GM18508 (cell line): ENCODE measurements at regions not wholly inside any gene's neighbourhood (a gene's known extent, or its start where the extent isn't known, plus 50 kb on each side); places are given as distances from the start of the nearest gene placed in this dataset.

Experiments used
- ATAC-seq: cut with Tn5 transposase; IDR thresholded peaks from one replicate; pipeline ENCODE4 v1.9.1; 2021; ENCODE audit warnings: moderate number of reproducible peaks; ENCODE audit not compliant: insufficient read depth, unreplicated experiment

DNA sequence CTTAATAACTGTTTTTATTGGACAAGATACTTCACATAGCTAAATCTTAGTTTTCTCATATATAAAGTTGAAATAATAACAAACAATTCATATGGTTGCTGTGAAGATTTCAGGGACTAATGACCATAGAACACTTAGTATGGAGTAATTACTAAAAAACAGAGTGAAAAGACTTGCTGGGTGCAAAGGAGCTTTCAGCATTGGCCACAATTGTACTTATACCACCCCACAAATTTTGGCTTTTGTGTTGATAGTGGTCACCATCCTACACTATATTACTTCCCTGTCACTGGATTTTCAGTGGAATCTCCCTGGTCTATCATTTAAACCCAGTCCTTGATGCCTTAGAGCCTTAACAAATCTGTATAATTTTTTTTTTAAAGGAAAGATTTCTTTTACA is 398.6 kb upstream of the EPHA7 start:
- ATAC-seq = no peak

DNA sequence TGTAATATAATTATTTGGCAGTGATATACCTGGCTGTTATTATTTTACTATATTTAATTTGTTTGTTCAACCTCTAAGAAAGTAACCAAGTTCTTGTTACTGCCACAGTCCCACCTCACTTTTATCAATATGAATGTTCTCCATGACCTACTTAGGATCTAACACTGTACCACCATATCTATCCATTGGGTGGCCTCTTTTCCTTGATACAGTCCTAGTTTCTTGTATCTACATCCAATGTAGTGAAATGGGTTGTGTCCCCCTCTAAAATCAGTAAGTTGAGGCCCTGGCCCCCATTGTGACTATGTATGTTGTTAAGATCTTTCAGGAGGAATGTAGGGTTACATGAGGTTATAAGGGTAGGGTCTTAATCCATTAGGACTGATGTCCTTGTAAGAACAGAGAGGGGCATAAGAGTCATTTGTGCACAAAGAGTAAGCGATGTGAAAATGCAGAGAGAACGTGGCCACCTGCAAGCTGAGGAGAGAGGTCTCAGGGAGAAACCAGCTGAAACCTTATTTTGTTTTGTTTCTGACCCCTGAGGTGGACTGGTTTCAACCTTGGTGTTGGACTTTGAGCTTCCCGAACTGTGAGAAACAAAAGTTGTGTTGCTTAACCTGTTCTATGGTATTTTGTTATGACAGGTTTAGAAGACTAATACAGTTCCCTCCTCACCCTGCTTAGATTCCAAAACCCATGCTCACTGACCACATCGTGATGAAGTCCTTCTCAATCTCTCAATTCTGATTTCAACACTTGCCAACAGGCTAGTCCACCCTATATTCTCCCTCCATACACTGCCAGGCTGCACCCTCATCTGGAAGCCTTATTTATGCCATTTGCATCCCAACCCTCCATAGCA is 387.3 kb upstream of the EPHA7 start:
- no peak for ATAC-seq

GRCh38 chr6:93801101-93801847 is 381.9 kb upstream of the EPHA7 start:
- ATAC-seq = no peak

DNA sequence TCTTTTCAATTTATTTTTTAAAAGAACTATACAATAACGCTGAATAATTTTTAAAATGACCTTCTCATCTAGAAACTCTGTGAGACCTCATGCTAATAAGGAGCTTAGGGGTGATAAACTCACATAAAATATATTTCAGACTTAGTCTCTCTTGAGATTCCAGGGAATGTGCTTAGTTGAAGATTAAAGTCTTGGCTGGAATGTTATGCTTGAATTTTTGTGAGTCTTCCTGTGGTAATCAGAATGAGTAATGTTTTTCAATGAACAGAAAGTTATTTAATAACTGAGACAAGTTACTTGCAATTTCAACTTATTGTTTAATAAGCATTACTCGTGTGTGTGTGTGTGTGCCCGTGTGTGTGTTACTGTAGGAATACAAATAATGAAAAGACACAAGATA is 379.9 kb upstream of the EPHA7 start:
- ATAC-seq = no peak

DNA sequence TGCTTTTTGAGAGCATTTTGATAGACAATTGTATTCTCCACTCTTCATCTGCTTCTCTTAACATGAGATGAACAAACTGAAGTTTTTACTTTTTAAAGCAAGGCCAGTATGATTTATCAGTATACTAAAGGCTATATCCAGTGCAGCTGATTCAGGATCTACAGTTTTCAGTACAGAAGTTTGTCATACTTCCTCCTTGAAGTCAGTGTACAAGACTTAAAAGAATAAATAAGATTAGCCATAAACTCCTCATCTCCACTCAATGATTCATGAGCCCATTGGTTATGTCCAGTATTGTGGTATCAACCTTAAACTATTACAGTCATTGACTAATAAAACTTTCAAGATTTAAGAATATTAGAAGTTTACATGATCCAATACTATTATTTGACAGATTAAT is 374.8 kb upstream of the EPHA7 start:
- no peak for ATAC-seq

DNA sequence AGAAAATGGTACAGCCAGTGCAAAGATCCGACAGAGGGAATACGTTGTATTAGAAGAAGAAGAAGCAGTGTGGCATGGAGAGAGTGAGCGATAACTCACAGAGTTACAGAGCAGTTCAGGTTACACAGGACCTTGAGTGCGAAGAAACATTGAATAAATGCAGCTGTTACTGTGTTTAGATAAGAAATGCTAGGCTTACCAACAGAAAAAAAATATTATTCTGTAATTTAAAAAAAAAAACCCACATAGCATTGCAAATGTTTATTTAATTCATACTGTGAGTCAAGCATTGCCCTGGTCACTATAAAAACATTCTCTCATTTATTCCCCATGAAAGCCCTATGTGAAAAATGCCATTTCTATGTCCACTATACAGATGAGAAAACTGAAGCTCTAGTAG is 373.4 kb upstream of the EPHA7 start:
- ATAC-seq = no peak

DNA sequence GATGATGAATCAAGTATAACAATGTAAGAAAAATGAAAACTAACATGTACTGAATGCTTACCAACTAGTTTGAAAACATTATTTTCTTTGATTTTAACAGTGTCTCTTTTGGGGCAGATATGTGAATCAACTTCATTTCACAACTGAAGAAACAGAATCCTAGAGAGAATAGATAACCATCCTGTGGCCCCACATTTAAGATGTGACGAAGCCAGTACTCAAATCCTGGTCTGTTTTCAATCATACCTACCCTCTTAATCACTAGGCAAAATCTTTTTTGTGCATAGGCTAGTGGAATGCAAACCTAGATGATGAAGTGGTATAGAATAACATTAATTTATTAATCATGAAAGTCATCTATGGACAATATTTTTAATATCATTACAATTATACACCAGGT is 371.6 kb upstream of the EPHA7 start:
- no peak for ATAC-seq

DNA sequence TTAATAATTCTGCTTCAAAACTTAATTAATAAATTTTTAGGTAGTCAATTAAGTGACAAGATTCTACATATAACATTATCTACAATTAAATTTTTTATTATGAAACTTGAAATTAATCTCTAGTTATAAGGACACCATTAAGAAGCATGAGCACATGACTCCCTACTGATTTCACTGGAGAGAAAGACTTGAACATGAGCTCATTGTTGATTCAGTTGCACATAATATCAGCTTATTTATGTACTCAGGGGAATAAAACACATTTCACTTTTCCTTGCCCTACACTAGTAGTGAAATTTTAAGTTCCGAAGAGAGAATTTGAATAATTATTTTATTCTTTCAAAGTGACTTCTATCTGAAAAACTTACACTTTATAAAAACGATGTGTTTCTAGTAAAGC is 370.2 kb upstream of the EPHA7 start:
- ATAC-seq = no peak

DNA sequence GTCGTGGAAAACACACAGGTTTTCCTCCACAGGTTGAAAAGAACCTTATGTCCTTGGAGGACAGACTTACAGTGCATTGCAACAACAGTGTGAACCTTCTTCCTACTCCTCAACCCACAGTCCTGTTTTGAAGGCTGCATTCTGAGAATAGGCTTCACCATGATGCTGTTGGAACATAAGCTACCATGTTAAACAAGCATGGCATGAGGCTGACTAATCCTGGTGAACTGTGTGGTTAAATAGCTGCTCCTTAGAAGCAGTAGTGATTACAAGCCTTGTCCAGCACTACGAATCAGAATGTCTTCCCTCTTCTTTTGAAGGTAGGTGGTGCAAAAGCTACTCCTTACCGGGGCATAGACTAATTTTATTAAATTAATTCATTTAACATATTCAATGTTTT is 368.5 kb upstream of the EPHA7 start:
- no peak for ATAC-seq

- ATAC-seq = no peak
Measured at GRCh38 chr6:93786474-93787330, 367.3 kb upstream of the EPHA7 start.

GRCh38 chr6:93785694-93786030 is 366.3 kb upstream of the EPHA7 start:
- no peak for ATAC-seq

DNA sequence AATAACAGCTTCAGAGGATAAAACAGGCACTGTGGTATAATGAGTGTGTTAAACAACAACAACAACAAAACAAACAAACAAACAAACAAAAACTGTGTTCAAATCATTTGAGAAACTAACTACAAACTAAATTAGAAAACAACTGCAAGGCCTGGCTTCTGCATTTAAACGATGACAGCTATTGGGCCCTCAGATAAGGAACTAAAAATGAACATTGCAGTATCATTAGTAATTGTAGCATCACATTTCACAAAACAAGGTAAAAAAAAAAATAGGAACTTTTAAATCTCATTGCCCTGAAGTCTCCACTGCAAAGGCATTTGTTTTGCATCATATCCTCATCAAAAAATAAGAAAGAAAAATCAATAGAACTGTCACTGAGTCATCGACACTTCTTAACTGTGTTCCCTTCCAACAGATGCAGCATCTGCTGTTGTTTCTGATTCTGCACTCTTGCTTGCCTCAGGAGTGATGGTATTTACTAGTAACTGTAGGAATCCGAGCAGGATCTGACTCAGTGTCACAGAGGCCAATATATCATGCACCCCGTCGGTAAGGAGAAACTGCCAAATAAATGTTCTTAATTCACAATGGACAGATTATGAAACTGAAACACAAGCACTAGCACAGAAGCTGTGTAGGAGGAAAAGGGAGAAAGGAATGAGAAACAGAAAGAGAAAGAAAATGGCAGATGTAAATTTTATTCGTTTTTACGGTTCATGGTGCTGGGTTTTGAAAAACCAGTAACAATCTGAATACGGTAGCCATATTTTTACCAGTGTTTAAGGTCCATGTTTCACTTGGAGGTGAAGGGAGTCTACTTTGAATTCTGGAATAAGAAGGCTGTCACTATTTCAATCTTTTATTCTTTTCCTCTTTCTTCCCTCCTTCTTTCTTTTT is 365.7 kb upstream of the EPHA7 start:
- no peak for ATAC-seq

- ATAC-seq = no peak
Measured at GRCh38 chr6:93779086-93779841, 359.9 kb upstream of the EPHA7 start.

DNA sequence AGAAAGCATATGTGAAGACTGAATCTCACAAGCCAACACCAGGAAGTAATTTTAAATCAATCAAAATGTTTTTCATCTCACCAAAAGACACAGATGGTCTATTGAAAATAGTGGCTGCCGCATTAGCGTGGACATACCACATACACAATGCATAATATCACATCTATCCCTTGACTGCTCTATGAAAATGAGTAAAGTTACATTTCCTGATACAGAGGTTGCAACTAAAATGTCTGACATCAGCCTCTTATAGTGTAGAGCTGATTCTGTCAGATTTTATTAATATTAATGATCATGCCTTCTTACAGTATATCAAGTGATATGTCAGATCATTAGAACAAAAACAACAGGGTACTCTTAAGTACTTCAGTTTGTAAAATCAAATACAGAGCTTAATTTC is 339.8 kb upstream of the EPHA7 start:
- ATAC-seq = no peak

GRCh38 chr6:93751969-93752368 is 332.6 kb upstream of the EPHA7 start:
- ATAC-seq = no peak

- no peak for ATAC-seq
Measured at GRCh38 chr6:93749930-93750329, 330.6 kb upstream of the EPHA7 start.

- ATAC-seq = no peak
Measured at GRCh38 chr6:93749191-93749590, 329.8 kb upstream of the EPHA7 start.

GRCh38 chr6:93746892-93747291 is 327.5 kb upstream of the EPHA7 start:
- ATAC-seq = no peak

DNA sequence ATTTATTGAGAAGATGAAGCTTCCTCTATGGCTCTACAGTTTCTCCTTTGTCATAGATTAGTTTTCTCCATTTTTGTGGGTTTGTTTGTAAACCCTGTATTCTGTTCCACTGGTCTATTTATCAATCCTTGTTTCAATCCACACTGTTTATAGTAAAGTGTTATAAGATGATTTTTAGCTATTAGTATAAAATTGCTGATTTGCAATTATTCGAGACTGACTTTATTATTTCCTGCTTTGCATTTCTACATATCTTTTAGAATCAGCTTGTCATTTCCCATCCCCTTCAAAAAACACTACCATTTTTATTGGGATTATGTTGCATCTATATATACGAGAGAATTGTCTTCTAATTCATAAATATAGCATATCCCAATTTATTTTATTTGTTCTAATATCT is 325.9 kb upstream of the EPHA7 start:
- no peak for ATAC-seq
